H1 (cell line): ENCODE measurements at regions not wholly inside any gene's neighbourhood (a gene's known extent, or its start where the extent isn't known, plus 50 kb on each side); places are given as distances from the start of the nearest gene placed in this dataset.

ENCODE experiments used
- CTCF ChIA-PET: fragments of 300-600 bp; sonication (Branson Sonifier 250); formaldehyde crosslinking; loops from one replicate; lab custom pipeline; 2021; ENCODE audit not compliant: partially characterized antibody; lab: Charles Lee
- POLR2A ChIA-PET: fragments of 300-600 bp; sonication (Branson Sonifier 250); formaldehyde crosslinking; loops from one replicate; lab custom pipeline; 2021; ENCODE audit warnings: inconsistent platforms; ENCODE audit not compliant: partially characterized antibody; lab: Charles Lee
- DNase-seq, 2 experiments: peaks; one replicate each; pipeline versions ENCODE4 v3.0.0 to v3.0.0-alpha.2; 2010 to 2022; ENCODE audit warnings: low spot score in 2 of 2, low read depth in 1 of 2, mixed read lengths in 1 of 2
- FAIRE-seq: peaks from 2 replicates; lab custom pipeline; 2011; peaks lifted over from hg19 to GRCh38; lab: Jason Lieb, UNC
- H2AFZ ChIP-seq: 2 replicates; pipeline ENCODE4 v1.8.1; 2012; ENCODE audit warnings: low read length, inconsistent platforms
- H2AK5ac ChIP-seq: 2 replicates; pipeline ENCODE4 v1.6.1; 2013; ENCODE audit warnings: low read depth, low read length
- H2BK120ac ChIP-seq: replicated peaks from 2 replicates; pipeline ENCODE3; 2013; ENCODE audit warnings: low read depth, low read length, inconsistent platforms
- H2BK12ac ChIP-seq: 2 replicates; pipeline ENCODE4 v1.6.1; 2013; ENCODE audit warnings: low read depth, low read length
- H2BK15ac ChIP-seq: 2 replicates; pipeline ENCODE4 v1.6.1; 2013; ENCODE audit warnings: low read length
- H2BK20ac ChIP-seq: 2 replicates; pipeline ENCODE4 v1.6.1; 2013; ENCODE audit warnings: low read length
- H2BK5ac ChIP-seq: 2 replicates; pipeline ENCODE4 v1.6.1; 2013; ENCODE audit warnings: low read depth, low read length
- H3K14ac ChIP-seq: 2 replicates; pipeline ENCODE4 v1.6.1; 2013; ENCODE audit warnings: inconsistent platforms; ENCODE audit not compliant: insufficient read length
- H3K18ac ChIP-seq: 2 replicates; pipeline ENCODE4 v1.6.1; 2013; ENCODE audit warnings: low read length; ENCODE audit errors: extremely low read depth
- H3K23ac ChIP-seq: 2 replicates; pipeline ENCODE4 v1.6.1; 2013; ENCODE audit warnings: inconsistent platforms; ENCODE audit not compliant: insufficient read length
- H3K23me2 ChIP-seq: 2 replicates; pipeline ENCODE4 v1.6.1; 2013; ENCODE audit warnings: low read depth, low read length
- H3K27ac ChIP-seq: 2 replicates; pipeline ENCODE4 v1.6.1; 2011; ENCODE audit warnings: low read depth, low read length, inconsistent platforms
- H3K27me3 ChIP-seq, 4 experiments: replicated peaks in 1 of 4; 1 replicate in 1 of 4; 2 replicates in 3 of 4; pipeline versions ENCODE4 v1.6.1 to v1.8.1; 2011 to 2013; ENCODE audit warnings: low read length in 3 of 4, mild to moderate bottlenecking in 3 of 4, inconsistent platforms in 2 of 4, mixed read lengths in 2 of 4, moderate library complexity in 1 of 4; ENCODE audit not compliant: control insufficient read depth in 3 of 4, insufficient read depth in 3 of 4; ENCODE audit errors: extremely low read depth in 1 of 4
- H3K36me3 ChIP-seq, 4 experiments: 2 replicates each; pipeline versions ENCODE4 v1.6.1 to v1.8.1; 2011 to 2013; ENCODE audit warnings: mild to moderate bottlenecking in 4 of 4, low read length in 3 of 4, moderate library complexity in 2 of 4, control low read depth in 1 of 4, inconsistent platforms in 1 of 4; ENCODE audit not compliant: insufficient read depth in 4 of 4, control insufficient read depth in 2 of 4
- H3K4ac ChIP-seq: replicated peaks from 2 replicates; pipeline ENCODE3; 2013; ENCODE audit warnings: low read length, low read depth, mixed read lengths, inconsistent platforms; ENCODE audit not compliant: insufficient read length
- H3K4me1 ChIP-seq, 4 experiments: replicated peaks in 1 of 4; 1 replicate in 1 of 4; 2 replicates in 3 of 4; pipeline versions ENCODE4 v1.6.1 to v1.8.1; 2011 to 2013; ENCODE audit warnings: low read length in 3 of 4, inconsistent platforms in 2 of 4, mixed read lengths in 1 of 4; ENCODE audit not compliant: insufficient read depth in 4 of 4, control insufficient read depth in 3 of 4
- H3K4me2 ChIP-seq, 2 experiments: 2 replicates each; pipeline versions ENCODE4 v1.6.1 to v1.8.1; 2011 to 2013; ENCODE audit warnings: low read depth in 2 of 2, low read length in 2 of 2, control low read depth in 1 of 2, inconsistent platforms in 1 of 2, mild to moderate bottlenecking in 1 of 2; ENCODE audit not compliant: insufficient read depth in 1 of 2
- H3K4me3 ChIP-seq, 4 experiments: fragments of 200-600, 300-600 bp in 1 of 4; sonication (generic), shearing (Covaris generic), sonication (Bioruptor Twin) in 1 of 4; 2 replicates each; pipeline versions ENCODE4 v1.5.1 to v1.8.1; 2011 to 2016; ENCODE audit warnings: low read length in 4 of 4, low read depth in 3 of 4, control low read depth in 2 of 4, inconsistent platforms in 2 of 4, mild to moderate bottlenecking in 2 of 4, mixed read lengths in 1 of 4, moderate library complexity in 1 of 4; ENCODE audit not compliant: insufficient read depth in 2 of 4; ENCODE audit errors: extremely low read depth in 1 of 4
- H3K56ac ChIP-seq: replicated peaks from 2 replicates; pipeline ENCODE3; 2013; ENCODE audit warnings: low read depth, mild to moderate bottlenecking, mixed read lengths, low read length, inconsistent platforms; ENCODE audit not compliant: insufficient read length
- H3K79me1 ChIP-seq: 2 replicates; pipeline ENCODE4 v1.6.1; 2013; ENCODE audit warnings: low read depth, low read length, control low read depth
- H3K79me2 ChIP-seq, 2 experiments: 2 replicates each; pipeline versions ENCODE4 v1.6.1 to v1.8.1; 2012 to 2013; ENCODE audit warnings: low read length in 2 of 2, mild to moderate bottlenecking in 2 of 2, inconsistent platforms in 1 of 2; ENCODE audit not compliant: insufficient read depth in 2 of 2, control insufficient read depth in 1 of 2
- H3K9ac ChIP-seq, 4 experiments: replicated peaks in 1 of 4; 1 replicate in 1 of 4; 2 replicates in 3 of 4; pipeline versions ENCODE4 v1.6.1 to v1.8.1; 2011 to 2013; ENCODE audit warnings: low read depth in 3 of 4, low read length in 3 of 4, control low read depth in 2 of 4, mild to moderate bottlenecking in 2 of 4, moderate library complexity in 2 of 4, inconsistent platforms in 1 of 4; ENCODE audit errors: extremely low read depth in 1 of 4
- H3K9me3 ChIP-seq, 2 experiments: 2 replicates each; pipeline versions ENCODE4 v1.6.1 to v1.8.1; 2012 to 2013; ENCODE audit warnings: mild to moderate bottlenecking in 2 of 2, moderate library complexity in 2 of 2, control low read depth in 1 of 2, inconsistent platforms in 1 of 2, low read depth in 1 of 2, low read length in 1 of 2, mixed read lengths in 1 of 2; ENCODE audit not compliant: insufficient read depth in 2 of 2
- H4K20me1 ChIP-seq, 2 experiments: replicated peaks in 1 of 2; 2 replicates each; pipeline versions ENCODE3 to v1.8.1; 2011 to 2013; ENCODE audit warnings: inconsistent platforms in 2 of 2, low read length in 2 of 2, mild to moderate bottlenecking in 1 of 2; ENCODE audit not compliant: insufficient read depth in 2 of 2, control insufficient read depth in 1 of 2
- H4K5ac ChIP-seq: 2 replicates; pipeline ENCODE4 v1.6.1; 2013; ENCODE audit warnings: low read length, low read depth, mixed read lengths, inconsistent platforms; ENCODE audit not compliant: insufficient read length
- H4K8ac ChIP-seq: 2 replicates; pipeline ENCODE4 v1.8.0; 2013; ENCODE audit warnings: mild to moderate bottlenecking, moderate library complexity, low read length, inconsistent platforms; ENCODE audit not compliant: insufficient read depth; ENCODE audit errors: extremely low read depth
- H4K91ac ChIP-seq: replicated peaks from 2 replicates; pipeline ENCODE3; 2013; ENCODE audit warnings: low read length, mixed read lengths, inconsistent platforms; ENCODE audit not compliant: insufficient read length
- EZH2 ChIP-seq: fragments of 200-600 bp; sonication (generic); IDR thresholded peaks from 2 replicates; pipeline ENCODE4 v1.7.1; 2012; ENCODE audit warnings: low read depth, mild to moderate bottlenecking, moderate library complexity, low read length, inconsistent platforms; ENCODE audit not compliant: severe bottlenecking
- KDM4A ChIP-seq: IDR thresholded peaks from one replicate; pipeline ENCODE4 v1.7.1; 2012; ENCODE audit warnings: low read depth, mild to moderate bottlenecking, moderate library complexity, low read length, inconsistent platforms; ENCODE audit not compliant: severe bottlenecking
- MAFK ChIP-seq: IDR thresholded peaks from 2 replicates; pipeline ENCODE4 v1.6.1; 2012; ENCODE audit warnings: low read depth, mild to moderate bottlenecking, improper control_type of control experiment, low read length
- NRF1 ChIP-seq: IDR thresholded peaks from 2 replicates; pipeline ENCODE4 v1.6.1; 2011; ENCODE audit warnings: mild to moderate bottlenecking, low read depth, low read length, improper control_type of control experiment
- SIX5 ChIP-seq: IDR thresholded peaks from 2 replicates; pipeline ENCODE4 v1.6.1; 2011; ENCODE audit warnings: mild to moderate bottlenecking, low read depth, low read length
- TAF7 ChIP-seq: optimal IDR thresholded peaks from 2 replicates; pipeline ENCODE3; 2011; ENCODE audit warnings: low read depth, mild to moderate bottlenecking, inconsistent platforms, low read length, moderate library complexity, borderline replicate concordance
- WGBS, 2 experiments: shearing (Covaris generic) in 1 of 2; methylation state at CpG; one replicate each; pipeline versions ENCODE4 v1.1.6 to v1.1.7; 2013 to 2015; ENCODE audit warnings: low lambda C conversion rate in 2 of 2, mixed read lengths in 2 of 2, inconsistent platforms in 1 of 2, low coverage in 1 of 2, missing lambda C conversion rate in 1 of 2; ENCODE audit not compliant: insufficient replicate concordance in 2 of 2, insufficient coverage in 1 of 2, insufficient read length in 1 of 2; ENCODE audit errors: extremely low coverage in 1 of 2, missing lambda C conversion rate in 1 of 2; 5-methylcytosine and 5-hydroxymethylcytosine counted together
- TF ChIP-seq, protein P1 (sequence below): IDR thresholded peaks from 2 replicates; pipeline ENCODE4 v1.6.1; 2012; ENCODE audit warnings: inconsistent platforms

DNA sequence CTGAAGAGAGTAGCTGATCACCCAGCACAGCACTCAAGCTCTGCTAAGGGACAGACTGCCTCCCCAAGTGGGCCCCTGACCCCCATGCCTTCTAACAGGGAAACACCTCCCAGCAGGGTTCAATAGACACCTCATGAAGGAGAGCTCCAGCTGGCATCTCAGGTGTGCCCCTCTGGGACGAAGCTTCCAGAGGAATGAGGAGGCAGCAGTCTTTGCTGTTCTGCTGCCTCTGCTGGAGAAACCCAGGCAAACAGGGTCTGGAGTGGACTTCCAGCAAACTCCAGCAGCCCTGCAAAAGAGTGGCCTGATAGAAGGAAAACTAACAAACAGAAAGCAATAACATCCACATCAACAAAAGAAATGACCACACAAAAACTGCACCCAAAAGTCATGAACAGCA is 412.8 kb downstream of the PRDM5 start:
- Histone ChIP-seq H3K27ac (no peak overlapping the region), H3K9ac (no peak overlapping the region), H3K9me3 (no peaks in the 10 kb centered on the region), H4K20me1 (no peaks in the 10 kb centered on the region), H2BK12ac (0 out of 2 replicates have a peak overlapping the region, but pooled peaks have one; percentile 39), H3K4me1 (peaks cover 0 to 8% (median 4%) of the 10 kb centered on the region in 4 experiments; a peak in 2 of 7 replicates), H3K79me2 (no peaks in the 10 kb centered on the region), H3K14ac (no peak overlapping the region), H3K18ac (peak overlapping the region; percentile 7; the same call in 1 of the 2 replicates), H4K5ac (no peak overlapping the region), H2BK15ac (no peak overlapping the region), H4K8ac (no peak overlapping the region; the same call in 1 of the 2 replicates), H3K56ac (no peak overlapping the region), H3K36me3 (no peaks in the 10 kb centered on the region), H2BK120ac (no peak overlapping the region), H4K91ac (no peak overlapping the region), H3K4me2 (no peak overlapping the region), H3K23me2 (no peaks in the 10 kb centered on the region; the same call in 1 of the 2 replicates), H3K79me1 (no peaks in the 10 kb centered on the region), H3K23ac (no peak overlapping the region), H2BK20ac (peak overlapping the region; percentile 18; the same call in 1 of the 2 replicates), H2BK5ac (no peak overlapping the region; the same call in 1 of the 2 replicates), H2AFZ (peak overlapping the region; percentile 88; the same call in 1 of the 2 replicates), H3K4me3 (no peak overlapping the region), H2AK5ac (no peak overlapping the region), H3K4ac (no peak overlapping the region), H3K27me3 (no peaks in the 10 kb centered on the region)
- DNase-seq = no peak
- CTCF ChIA-PET = interaction anchor here (0.8 to 0.9 kb wide), 2 partner anchors 11 to 16 kb away, joined by 3 read pairs; no protein-coding TSS in a partner anchor
- WGBS, 2 experiments = 87% methylated on average over 1 of the region's 1 CpG; no CpG with 5 or more reads in 1 of the 2 experiments
- no peak for FAIRE-seq
- POLR2A ChIA-PET = interaction anchor here (1.4 kb wide), 1 partner anchor 138 kb away, joined by 4 read pairs; no protein-coding TSS in a partner anchor
- TF ChIP-seq MAFK (no peak), NRF1 (no peak), TAF7 (no peak), SIX5 (no peak), KDM4A (no peak), EZH2 (no peak)
- TF ChIP-seq, protein P1, sequence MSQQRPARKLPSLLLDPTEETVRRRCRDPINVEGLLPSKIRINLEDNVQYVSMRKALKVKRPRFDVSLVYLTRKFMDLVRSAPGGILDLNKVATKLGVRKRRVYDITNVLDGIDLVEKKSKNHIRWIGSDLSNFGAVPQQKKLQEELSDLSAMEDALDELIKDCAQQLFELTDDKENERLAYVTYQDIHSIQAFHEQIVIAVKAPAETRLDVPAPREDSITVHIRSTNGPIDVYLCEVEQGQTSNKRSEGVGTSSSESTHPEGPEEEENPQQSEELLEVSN = no peak
